ENCODE measurements at regions not wholly inside any gene's neighbourhood (a gene's known extent, or its start where the extent isn't known, plus 50 kb on each side); places are given as distances from the start of the nearest gene placed in this dataset.

- no peak for DNase-seq (ENCODE audit: low read depth)
- Histone ChIP-seq H3K27me3 (ENCODE audit: control insufficient read depth, insufficient read depth, low read length) (no peaks in the 10 kb centered on the region), H3K4me3 (ENCODE audit: low read depth, low read length) (no peak overlapping the region), H3K36me3 (ENCODE audit: control insufficient read depth, insufficient read depth, low read length) (no peaks in the 10 kb centered on the region)
- TF ChIP-seq CTCF (IDR thresholded peaks at IDR 0.05; ENCODE audit: insufficient read depth, low read depth, low read length) = no peak
- POLR2A ChIA-PET = no interaction called here
- CTCF ChIA-PET = interaction anchor here (0.9 to 1.4 kb wide), 2 partner anchors 13 to 147 kb away, joined by 3 to 4 read pairs; no protein-coding TSS in a partner anchor
Observed at GRCh38 chr18:68472701-68473295, 242.1 kb downstream of the TMX3 start.

GRCh38 chr18:68469049-68469625 is 245.8 kb downstream of the TMX3 start:
- no peak for TF ChIP-seq CTCF (IDR thresholded peaks at IDR 0.05; ENCODE audit: insufficient read depth, low read depth, low read length)
- no peaks in the 10 kb centered on the region for H3K36me3 ChIP-seq (ENCODE audit: control insufficient read depth, insufficient read depth, low read length)
- DNase-seq (ENCODE audit: low read depth) = no peak
- POLR2A ChIA-PET = no interaction called here
- H3K27me3 ChIP-seq (ENCODE audit: control insufficient read depth, insufficient read depth, low read length) = no peaks in the 10 kb centered on the region
- CTCF ChIA-PET = interaction anchor here (0.7 kb wide), 1 partner anchor 211 kb away, joined by 4 read pairs; no protein-coding TSS in a partner anchor
- H3K4me3 ChIP-seq (ENCODE audit: low read depth, low read length) = no peak overlapping the region

- DNase-seq (ENCODE audit: low read depth) = no peak
- POLR2A ChIA-PET = no interaction called here
- Histone ChIP-seq H3K27me3 (ENCODE audit: control insufficient read depth, insufficient read depth, low read length) (no peaks in the 10 kb centered on the region), H3K36me3 (ENCODE audit: control insufficient read depth, insufficient read depth, low read length) (no peaks in the 10 kb centered on the region), H3K4me3 (ENCODE audit: low read depth, low read length) (no peak overlapping the region)
- no peak for TF ChIP-seq CTCF (IDR thresholded peaks at IDR 0.05; ENCODE audit: insufficient read depth, low read depth, low read length)
- CTCF ChIA-PET = no interaction called here
Observed at GRCh38 chr18:68467957-68468356, 247.0 kb downstream of the TMX3 start.

- CTCF ChIA-PET = no interaction called here
- POLR2A ChIA-PET = no interaction called here
Observed at GRCh38 chr18:68467329-68467728, 247.6 kb downstream of the TMX3 start.

GRCh38 chr18:68466672-68467071 is 248.2 kb downstream of the TMX3 start:
- TF ChIP-seq CTCF (IDR thresholded peaks at IDR 0.05; ENCODE audit: insufficient read depth, low read depth, low read length) = no peak
- ChIA-PET POLR2A (no interaction called here), CTCF (no interaction called here)
- no peak for DNase-seq (ENCODE audit: low read depth)
- H3K36me3 ChIP-seq (ENCODE audit: control insufficient read depth, insufficient read depth, low read length) = no peaks in the 10 kb centered on the region
- no peak overlapping the region for H3K4me3 ChIP-seq (ENCODE audit: low read depth, low read length)
- no peaks in the 10 kb centered on the region for H3K27me3 ChIP-seq (ENCODE audit: control insufficient read depth, insufficient read depth, low read length)

More at GRCh38 chr18:68467329-68467728, 247.6 kb downstream of the TMX3 start:
- no peaks in the 10 kb centered on the region for H3K36me3 ChIP-seq (ENCODE audit: control insufficient read depth, insufficient read depth, low read length)
- H3K27me3 ChIP-seq (ENCODE audit: control insufficient read depth, insufficient read depth, low read length) = no peaks in the 10 kb centered on the region
- no peak for DNase-seq (ENCODE audit: low read depth)
- TF ChIP-seq CTCF (IDR thresholded peaks at IDR 0.05; ENCODE audit: insufficient read depth, low read depth, low read length) = no peak
- H3K4me3 ChIP-seq (ENCODE audit: low read depth, low read length) = no peak overlapping the region
